Ammon's horn (tissue), 1 donor: ENCODE measurements at regions not wholly inside any gene's neighbourhood (a gene's known extent, or its start where the extent isn't known, plus 50 kb on each side); places are given as distances from the start of the nearest gene placed in this dataset.

Experiments used
- DNase-seq: peaks from one replicate; pipeline ENCODE4 v3.0.0-alpha.2; 2016; ENCODE audit warnings: low spot score

DNA sequence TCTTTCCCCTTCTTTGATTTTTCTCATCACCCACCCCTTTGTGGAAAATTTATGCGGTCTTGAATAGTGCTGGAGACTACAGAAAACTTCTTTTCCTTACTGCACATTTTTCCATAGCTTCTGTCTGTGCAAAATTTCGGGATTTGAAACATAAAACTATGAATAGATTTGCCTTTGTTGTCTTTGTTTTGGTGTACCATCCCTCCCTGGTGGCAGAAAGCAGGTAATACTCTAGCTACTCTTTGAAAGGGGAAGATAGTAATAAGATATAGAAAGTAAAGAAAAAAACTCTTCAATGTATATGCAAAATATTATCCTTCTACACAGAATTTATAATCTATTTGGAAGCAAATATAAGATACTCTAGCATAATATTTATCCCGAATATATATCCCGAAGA lies 79.1 kb upstream of the LMO3 start:
- no peak for DNase-seq

- no peak for DNase-seq
Observed at GRCh38 chr12:16681196-16681595, 75.2 kb upstream of the LMO3 start.

DNA sequence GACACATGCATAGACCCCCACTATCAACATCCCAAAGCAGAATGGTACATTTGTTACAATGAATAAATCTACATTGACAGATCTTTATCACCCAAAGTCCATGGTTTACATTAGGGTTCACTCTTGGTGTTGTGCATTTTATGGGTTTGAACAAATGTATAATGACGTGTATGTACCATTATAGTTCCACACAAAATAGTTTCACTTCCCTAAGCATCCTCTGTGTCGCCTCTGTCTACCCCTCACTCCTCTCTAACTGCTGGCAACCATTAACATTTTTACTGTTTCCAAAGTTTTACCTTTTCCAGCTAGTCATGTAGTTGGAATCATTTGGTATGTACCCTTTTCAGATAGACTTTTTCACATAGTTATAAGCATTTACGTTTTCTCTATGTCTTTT lies 69.5 kb upstream of the LMO3 start:
- no peak for DNase-seq

- no peak for DNase-seq
Observed at GRCh38 chr12:16674885-16675284, 68.9 kb upstream of the LMO3 start.

DNA sequence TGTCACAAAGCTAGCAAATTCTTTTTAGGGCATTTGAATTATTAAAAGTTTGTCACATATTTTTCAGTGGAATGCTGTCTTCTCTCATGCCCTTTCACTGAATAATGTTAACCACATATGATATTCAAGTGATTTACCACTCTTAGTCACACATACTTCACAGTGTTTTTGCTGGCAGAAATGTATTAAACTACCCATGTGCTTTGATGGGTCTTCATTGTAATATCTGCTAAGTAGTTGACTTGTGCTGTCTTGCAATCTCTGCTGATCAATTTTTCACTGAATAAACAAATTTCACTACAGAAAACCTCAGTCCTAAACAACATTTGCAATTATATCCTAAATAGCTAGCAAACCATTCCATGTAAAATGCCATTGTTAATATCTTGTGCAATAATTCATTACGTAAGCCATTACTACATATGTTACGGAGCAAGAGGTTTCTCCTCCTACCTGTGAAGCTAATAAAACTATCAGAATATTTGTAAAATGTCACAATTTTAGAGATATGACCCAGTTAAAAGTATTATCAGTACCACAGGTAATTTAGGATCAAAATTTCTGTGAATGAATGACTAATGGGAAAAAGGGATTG lies 64.6 kb upstream of the LMO3 start:
- no peak for DNase-seq

GRCh38 chr12:16669756-16670155 lies 63.8 kb upstream of the LMO3 start:
- DNase-seq = no peak

DNA sequence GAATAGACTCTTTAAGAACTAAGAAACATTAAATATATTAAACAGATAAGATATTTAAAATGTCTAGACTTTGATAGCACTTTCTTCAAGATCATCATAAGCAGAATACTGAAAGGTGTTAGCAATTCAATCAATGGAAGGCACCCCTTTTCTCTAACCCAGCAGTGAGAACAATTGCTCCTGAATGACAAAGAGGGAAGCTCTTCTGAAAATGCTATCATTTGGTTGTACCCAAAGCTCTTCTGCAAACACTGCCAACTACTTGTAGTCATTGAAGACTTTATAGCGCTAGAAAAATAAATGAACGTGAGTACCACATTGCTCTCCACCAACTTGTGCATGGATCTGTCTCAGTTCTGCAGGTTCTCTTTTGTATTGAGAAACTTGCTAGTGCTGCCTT lies 62.2 kb upstream of the LMO3 start:
- no peak for DNase-seq

DNA sequence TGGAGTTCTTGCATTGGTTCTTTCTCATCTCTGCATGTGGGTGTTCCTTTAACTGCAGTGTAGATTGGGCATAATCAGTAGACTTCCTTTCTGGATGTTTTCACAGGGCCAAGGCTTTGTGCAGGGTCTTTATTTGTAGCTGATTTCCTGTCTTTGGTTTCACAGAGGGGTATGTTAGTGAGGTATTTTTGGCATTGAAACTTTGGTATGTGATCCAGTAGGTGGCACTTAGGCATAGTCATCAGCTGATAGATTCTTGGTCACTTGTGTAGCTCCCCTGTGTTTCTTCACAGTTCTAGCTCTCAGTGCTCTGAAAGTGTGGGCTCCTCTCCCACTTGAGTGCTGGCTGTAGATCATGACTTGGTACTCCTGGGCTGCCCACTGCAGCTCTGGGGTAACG lies 52.7 kb upstream of the LMO3 start:
- DNase-seq = no peak
